OCI-LY7 (cell line): ENCODE measurements at regions not wholly inside any gene's neighbourhood (a gene's known extent, or its start where the extent isn't known, plus 50 kb on each side); places are given as distances from the start of the nearest gene placed in this dataset. TPM values are rescaled to one million over a fixed set of nuclear protein-coding genes. Genes with fewer than 3 reads are reported as not detected.

Source experiments
- small RNA-seq: library from RNA; depleted of rRNA; stranded (forward); fragments of <200 nt; gene quantifications from one replicate; pipeline ENCODE3, GENCODE V24; 2014

Small RNA genes lying in the stretch of these regions (small RNA-seq; reads per million reads assigned to genes)
- not detected for gene RF00019
- not detected for gene RNU11-5P
- not detected for gene RNU6-864P
